H1 (cell line): ENCODE measurements at regions not wholly inside any gene's neighbourhood (a gene's known extent, or its start where the extent isn't known, plus 50 kb on each side); places are given as distances from the start of the nearest gene placed in this dataset.
A peak's percentile ranks its signal among the peaks of the same experiment; 100 is the strongest.
"Not testable (repeated sequence)": the region's sequence is repeated elsewhere in the genome, so short reads cannot be mapped to it uniquely, and the experiment has no call there.

Source experiments
- CTCF ChIA-PET: fragments of 300-600 bp; sonication (Branson Sonifier 250); formaldehyde crosslinking; loops from one replicate; lab custom pipeline; 2021; ENCODE audit not compliant: partially characterized antibody; lab: Charles Lee
- POLR2A ChIA-PET: fragments of 300-600 bp; sonication (Branson Sonifier 250); formaldehyde crosslinking; loops from one replicate; lab custom pipeline; 2021; ENCODE audit warnings: inconsistent platforms; ENCODE audit not compliant: partially characterized antibody; lab: Charles Lee
- DNase-seq, 2 experiments: peaks; one replicate each; pipeline versions ENCODE4 v3.0.0 to v3.0.0-alpha.2; 2010 to 2022; ENCODE audit warnings: low spot score in 2 of 2, low read depth in 1 of 2, mixed read lengths in 1 of 2
- FAIRE-seq: peaks from 2 replicates; lab custom pipeline; 2011; peaks lifted over from hg19 to GRCh38; lab: Jason Lieb, UNC
- H2AFZ ChIP-seq: 2 replicates; pipeline ENCODE4 v1.8.1; 2012; ENCODE audit warnings: low read length, inconsistent platforms
- H2AK5ac ChIP-seq: 2 replicates; pipeline ENCODE4 v1.6.1; 2013; ENCODE audit warnings: low read depth, low read length
- H2BK120ac ChIP-seq: replicated peaks from 2 replicates; pipeline ENCODE3; 2013; ENCODE audit warnings: low read depth, low read length, inconsistent platforms
- H2BK12ac ChIP-seq: 2 replicates; pipeline ENCODE4 v1.6.1; 2013; ENCODE audit warnings: low read depth, low read length
- H2BK15ac ChIP-seq: 2 replicates; pipeline ENCODE4 v1.6.1; 2013; ENCODE audit warnings: low read length
- H2BK20ac ChIP-seq: 2 replicates; pipeline ENCODE4 v1.6.1; 2013; ENCODE audit warnings: low read length
- H2BK5ac ChIP-seq: 2 replicates; pipeline ENCODE4 v1.6.1; 2013; ENCODE audit warnings: low read depth, low read length
- H3K14ac ChIP-seq: 2 replicates; pipeline ENCODE4 v1.6.1; 2013; ENCODE audit warnings: inconsistent platforms; ENCODE audit not compliant: insufficient read length
- H3K18ac ChIP-seq: 2 replicates; pipeline ENCODE4 v1.6.1; 2013; ENCODE audit warnings: low read length; ENCODE audit errors: extremely low read depth
- H3K23ac ChIP-seq: 2 replicates; pipeline ENCODE4 v1.6.1; 2013; ENCODE audit warnings: inconsistent platforms; ENCODE audit not compliant: insufficient read length
- H3K23me2 ChIP-seq: 2 replicates; pipeline ENCODE4 v1.6.1; 2013; ENCODE audit warnings: low read depth, low read length
- H3K27ac ChIP-seq: 2 replicates; pipeline ENCODE4 v1.6.1; 2011; ENCODE audit warnings: low read depth, low read length, inconsistent platforms
- H3K27me3 ChIP-seq, 4 experiments: replicated peaks in 1 of 4; 1 replicate in 1 of 4; 2 replicates in 3 of 4; pipeline versions ENCODE4 v1.6.1 to v1.8.1; 2011 to 2013; ENCODE audit warnings: low read length in 3 of 4, mild to moderate bottlenecking in 3 of 4, inconsistent platforms in 2 of 4, mixed read lengths in 2 of 4, moderate library complexity in 1 of 4; ENCODE audit not compliant: control insufficient read depth in 3 of 4, insufficient read depth in 3 of 4; ENCODE audit errors: extremely low read depth in 1 of 4
- H3K36me3 ChIP-seq, 4 experiments: 2 replicates each; pipeline versions ENCODE4 v1.6.1 to v1.8.1; 2011 to 2013; ENCODE audit warnings: mild to moderate bottlenecking in 4 of 4, low read length in 3 of 4, moderate library complexity in 2 of 4, control low read depth in 1 of 4, inconsistent platforms in 1 of 4; ENCODE audit not compliant: insufficient read depth in 4 of 4, control insufficient read depth in 2 of 4
- H3K4ac ChIP-seq: replicated peaks from 2 replicates; pipeline ENCODE3; 2013; ENCODE audit warnings: low read length, low read depth, mixed read lengths, inconsistent platforms; ENCODE audit not compliant: insufficient read length
- H3K4me1 ChIP-seq, 4 experiments: replicated peaks in 1 of 4; 1 replicate in 1 of 4; 2 replicates in 3 of 4; pipeline versions ENCODE4 v1.6.1 to v1.8.1; 2011 to 2013; ENCODE audit warnings: low read length in 3 of 4, inconsistent platforms in 2 of 4, mixed read lengths in 1 of 4; ENCODE audit not compliant: insufficient read depth in 4 of 4, control insufficient read depth in 3 of 4
- H3K4me2 ChIP-seq, 2 experiments: 2 replicates each; pipeline versions ENCODE4 v1.6.1 to v1.8.1; 2011 to 2013; ENCODE audit warnings: low read depth in 2 of 2, low read length in 2 of 2, control low read depth in 1 of 2, inconsistent platforms in 1 of 2, mild to moderate bottlenecking in 1 of 2; ENCODE audit not compliant: insufficient read depth in 1 of 2
- H3K4me3 ChIP-seq, 4 experiments: fragments of 200-600, 300-600 bp in 1 of 4; sonication (generic), shearing (Covaris generic), sonication (Bioruptor Twin) in 1 of 4; 2 replicates each; pipeline versions ENCODE4 v1.5.1 to v1.8.1; 2011 to 2016; ENCODE audit warnings: low read length in 4 of 4, low read depth in 3 of 4, control low read depth in 2 of 4, inconsistent platforms in 2 of 4, mild to moderate bottlenecking in 2 of 4, mixed read lengths in 1 of 4, moderate library complexity in 1 of 4; ENCODE audit not compliant: insufficient read depth in 2 of 4; ENCODE audit errors: extremely low read depth in 1 of 4
- H3K56ac ChIP-seq: replicated peaks from 2 replicates; pipeline ENCODE3; 2013; ENCODE audit warnings: low read depth, mild to moderate bottlenecking, mixed read lengths, low read length, inconsistent platforms; ENCODE audit not compliant: insufficient read length
- H3K79me1 ChIP-seq: 2 replicates; pipeline ENCODE4 v1.6.1; 2013; ENCODE audit warnings: low read depth, low read length, control low read depth
- H3K79me2 ChIP-seq, 2 experiments: 2 replicates each; pipeline versions ENCODE4 v1.6.1 to v1.8.1; 2012 to 2013; ENCODE audit warnings: low read length in 2 of 2, mild to moderate bottlenecking in 2 of 2, inconsistent platforms in 1 of 2; ENCODE audit not compliant: insufficient read depth in 2 of 2, control insufficient read depth in 1 of 2
- H3K9ac ChIP-seq, 4 experiments: replicated peaks in 1 of 4; 1 replicate in 1 of 4; 2 replicates in 3 of 4; pipeline versions ENCODE4 v1.6.1 to v1.8.1; 2011 to 2013; ENCODE audit warnings: low read depth in 3 of 4, low read length in 3 of 4, control low read depth in 2 of 4, mild to moderate bottlenecking in 2 of 4, moderate library complexity in 2 of 4, inconsistent platforms in 1 of 4; ENCODE audit errors: extremely low read depth in 1 of 4
- H3K9me3 ChIP-seq, 2 experiments: 2 replicates each; pipeline versions ENCODE4 v1.6.1 to v1.8.1; 2012 to 2013; ENCODE audit warnings: mild to moderate bottlenecking in 2 of 2, moderate library complexity in 2 of 2, control low read depth in 1 of 2, inconsistent platforms in 1 of 2, low read depth in 1 of 2, low read length in 1 of 2, mixed read lengths in 1 of 2; ENCODE audit not compliant: insufficient read depth in 2 of 2
- H4K20me1 ChIP-seq, 2 experiments: replicated peaks in 1 of 2; 2 replicates each; pipeline versions ENCODE3 to v1.8.1; 2011 to 2013; ENCODE audit warnings: inconsistent platforms in 2 of 2, low read length in 2 of 2, mild to moderate bottlenecking in 1 of 2; ENCODE audit not compliant: insufficient read depth in 2 of 2, control insufficient read depth in 1 of 2
- H4K5ac ChIP-seq: 2 replicates; pipeline ENCODE4 v1.6.1; 2013; ENCODE audit warnings: low read length, low read depth, mixed read lengths, inconsistent platforms; ENCODE audit not compliant: insufficient read length
- H4K8ac ChIP-seq: 2 replicates; pipeline ENCODE4 v1.8.0; 2013; ENCODE audit warnings: mild to moderate bottlenecking, moderate library complexity, low read length, inconsistent platforms; ENCODE audit not compliant: insufficient read depth; ENCODE audit errors: extremely low read depth
- H4K91ac ChIP-seq: replicated peaks from 2 replicates; pipeline ENCODE3; 2013; ENCODE audit warnings: low read length, mixed read lengths, inconsistent platforms; ENCODE audit not compliant: insufficient read length
- WGBS, 2 experiments: shearing (Covaris generic) in 1 of 2; methylation state at CpG; one replicate each; pipeline versions ENCODE4 v1.1.6 to v1.1.7; 2013 to 2015; ENCODE audit warnings: low lambda C conversion rate in 2 of 2, mixed read lengths in 2 of 2, inconsistent platforms in 1 of 2, low coverage in 1 of 2, missing lambda C conversion rate in 1 of 2; ENCODE audit not compliant: insufficient replicate concordance in 2 of 2, insufficient coverage in 1 of 2, insufficient read length in 1 of 2; ENCODE audit errors: extremely low coverage in 1 of 2, missing lambda C conversion rate in 1 of 2; 5-methylcytosine and 5-hydroxymethylcytosine counted together

GRCh38 chr4:74578865-74579264, 133.9 kb downstream of the AREG start:
- H4K20me1 ChIP-seq, H3K27me3 ChIP-seq, H2BK5ac ChIP-seq, H3K56ac ChIP-seq, H4K8ac ChIP-seq, H3K23ac ChIP-seq, H2AK5ac ChIP-seq, H4K91ac ChIP-seq, H3K27ac ChIP-seq, H4K5ac ChIP-seq, FAIRE-seq, H3K23me2 ChIP-seq, H3K4me3 ChIP-seq, POLR2A ChIA-PET, H3K4me1 ChIP-seq, H3K36me3 ChIP-seq, H3K9me3 ChIP-seq, H3K4me2 ChIP-seq, H2BK120ac ChIP-seq, H3K14ac ChIP-seq, H3K79me1 ChIP-seq, H3K4ac ChIP-seq, H3K9ac ChIP-seq, H3K18ac ChIP-seq, H2BK15ac ChIP-seq, H3K79me2 ChIP-seq, H2BK20ac ChIP-seq, DNase-seq, H2BK12ac ChIP-seq: not testable (repeated sequence)
- 91% methylated on average over 19 of the region's 19 CpGs; no CpG with 5 or more reads in 1 of the 2 experiments for WGBS, 2 experiments
- peak overlapping the region; percentile 32; the same call in 1 of the 2 replicates for H2AFZ ChIP-seq
- CTCF ChIA-PET = interaction anchor here (0.9 to 1.3 kb wide), 2 partner anchors 15 to 44 kb away, joined by 3 to 4 read pairs; no protein-coding TSS in a partner anchor
